SK-MEL-5 (cell line): ENCODE measurements at regions not wholly inside any gene's neighbourhood (a gene's known extent, or its start where the extent isn't known, plus 50 kb on each side); places are given as distances from the start of the nearest gene placed in this dataset.
"Not testable (repeated sequence)": the region's sequence is repeated elsewhere in the genome, so short reads cannot be mapped to it uniquely, and the experiment has no call there.

Experiments
- DNase-seq: peaks from one replicate; pipeline ENCODE4 v3.0.0-alpha.2; 2016; ENCODE audit warnings: low read depth, low spot score
- in situ Hi-C: cut with HindIII; loops from 2 replicates; pipeline ENCODE4 v1.10.0; 2016; ENCODE audit warnings: low sequenced_read_pairs, high pct_unique_total_duplicates, low pct_unique_long_range_greater_than_20kb

GRCh38 chr7:93830141-93830925 lies 60.2 kb downstream of the TFPI2 start:
- no peak for DNase-seq
- in situ Hi-C loops, result no loop called here

GRCh38 chr7:93828260-93828659 lies 62.3 kb downstream of the TFPI2 start:
- no peak for DNase-seq
- in situ Hi-C loops, result no loop called here

- in situ Hi-C loops, result no loop called here
- no peak for DNase-seq
These were observed 66.9 kb downstream of the TFPI2 start for GRCh38 chr7:93823621-93824020.

- no peak for DNase-seq
- in situ Hi-C loops, result no loop called here
These were observed 69.1 kb downstream of the TFPI2 start for GRCh38 chr7:93821463-93821862.

GRCh38 chr7:93819699-93820098 lies 70.9 kb downstream of the TFPI2 start:
- DNase-seq, result no peak
- in situ Hi-C loops, result no loop called here

- no peak for DNase-seq
- in situ Hi-C loops, result no loop called here
These were observed 73.0 kb downstream of the TFPI2 start for GRCh38 chr7:93817526-93817925.

- DNase-seq, result no peak
- in situ Hi-C loops, result no loop called here
These were observed 73.5 kb downstream of the TFPI2 start for GRCh38 chr7:93817004-93817403.

- DNase-seq, result no peak
- in situ Hi-C loops, result no loop called here
These were observed 77.0 kb downstream of the TFPI2 start for GRCh38 chr7:93813514-93813913.

- DNase-seq, result no peak
- in situ Hi-C loops, result no loop called here
These were observed 78.5 kb downstream of the TFPI2 start for GRCh38 chr7:93812061-93812460.

GRCh38 chr7:93811198-93811597 lies 79.4 kb downstream of the TFPI2 start:
- DNase-seq, result peak; percentile 22
- in situ Hi-C loops, result no loop called here

- no peak for DNase-seq
- in situ Hi-C loops, result no loop called here
These were observed 80.0 kb downstream of the TFPI2 start for GRCh38 chr7:93810561-93810960.

- no peak for DNase-seq
- in situ Hi-C loops, result no loop called here
These were observed 85.8 kb downstream of the TFPI2 start for GRCh38 chr7:93804726-93805125.

- DNase-seq, result peak; percentile 69
- in situ Hi-C loops, result no loop called here
These were observed 90.7 kb downstream of the TFPI2 start for GRCh38 chr7:93799750-93800357.

- in situ Hi-C loops, DNase-seq: not testable (repeated sequence)
These were observed 97.4 kb downstream of the TFPI2 start for GRCh38 chr7:93793084-93793697.

- in situ Hi-C loops, result no loop called here
- no peak for DNase-seq
These were observed 111.4 kb downstream of the TFPI2 start for GRCh38 chr7:93779115-93779514.

- no peak for DNase-seq
- in situ Hi-C loops, result no loop called here
These were observed 112.2 kb downstream of the TFPI2 start for GRCh38 chr7:93778384-93778783.

GRCh38 chr7:93773446-93773845 lies 117.1 kb downstream of the TFPI2 start:
- in situ Hi-C loops, result no loop called here
- DNase-seq, result peak; percentile 87

GRCh38 chr7:93765475-93765874 lies 125.1 kb downstream of the TFPI2 start:
- DNase-seq, result no peak
- in situ Hi-C loops, result no loop called here

GRCh38 chr7:93758631-93759030 lies 131.9 kb downstream of the TFPI2 start:
- no peak for DNase-seq

More at GRCh38 chr7:93758631-93759030, 131.9 kb downstream of the TFPI2 start:
- in situ Hi-C loops, result no loop called here
